GM12865 (cell line): ENCODE measurements at regions not wholly inside any gene's neighbourhood (a gene's known extent, or its start where the extent isn't known, plus 50 kb on each side); places are given as distances from the start of the nearest gene placed in this dataset.
A peak's percentile ranks its signal among the peaks of the same experiment; 100 is the strongest.

Experiments
- DNase-seq: peaks from one replicate; pipeline ENCODE4 v3.0.0; 2010; ENCODE audit warnings: low read depth
- H3K4me3 ChIP-seq: 2 replicates; pipeline ENCODE4 v1.5.1; 2011; ENCODE audit warnings: mild to moderate bottlenecking, low read depth, low read length, control low read depth
- CTCF ChIP-seq: IDR thresholded peaks from 2 replicates; pipeline ENCODE4 v1.5.1; 2011; ENCODE audit warnings: low read length, control low read depth, low read depth, inconsistent platforms; ENCODE audit not compliant: insufficient read depth; ENCODE audit errors: missing control alignments

- DNase-seq, result no peak
- no peak for TF ChIP-seq CTCF
- no peak overlapping the region for H3K4me3 ChIP-seq
Measured at GRCh38 chr2:51304311-51304710, 272.4 kb upstream of the NRXN1 start.

GRCh38 chr2:51301381-51301780 lies 269.4 kb upstream of the NRXN1 start:
- TF ChIP-seq CTCF, result no peak
- no peak for DNase-seq
- H3K4me3 ChIP-seq, result no peak overlapping the region

GRCh38 chr2:51299370-51299769 lies 267.4 kb upstream of the NRXN1 start:
- no peak overlapping the region for H3K4me3 ChIP-seq
- no peak for DNase-seq
- TF ChIP-seq CTCF, result no peak

GRCh38 chr2:51297488-51297887 lies 265.6 kb upstream of the NRXN1 start:
- no peak for TF ChIP-seq CTCF
- H3K4me3 ChIP-seq, result no peak overlapping the region
- peak; percentile 0 for DNase-seq

GRCh38 chr2:51293566-51294200 lies 261.8 kb upstream of the NRXN1 start:
- H3K4me3 ChIP-seq, result no peak overlapping the region
- no peak for TF ChIP-seq CTCF
- no peak for DNase-seq

- no peak for TF ChIP-seq CTCF
- H3K4me3 ChIP-seq, result no peak overlapping the region
- no peak for DNase-seq
Measured at GRCh38 chr2:51291762-51292551, 260.0 kb upstream of the NRXN1 start.
